Fibroblast of the aortic adventitia (primary cell): ENCODE measurements at regions not wholly inside any gene's neighbourhood (a gene's known extent, or its start where the extent isn't known, plus 50 kb on each side); places are given as distances from the start of the nearest gene placed in this dataset.

ENCODE experiments used
- DNase-seq: peaks from one replicate; pipeline ENCODE4 v3.0.0-alpha.2; 2010; ENCODE audit warnings: low read depth
- H3K4me3 ChIP-seq: 2 replicates; pipeline ENCODE4 v1.5.1; 2011; ENCODE audit warnings: low read depth, mild to moderate bottlenecking, control low read depth, low read length, moderate library complexity
- CTCF ChIP-seq: IDR thresholded peaks from 2 replicates; pipeline ENCODE4 v1.5.1; 2011; ENCODE audit warnings: mild to moderate bottlenecking, low read length, control low read depth, inconsistent platforms; ENCODE audit not compliant: insufficient read depth

GRCh38 chr14:22448035-22448904, 140.8 kb downstream of the DAD1 start:
- no peak for TF ChIP-seq CTCF
- no peak for DNase-seq

GRCh38 chr14:22438742-22439141, 150.3 kb downstream of the DAD1 start:
- H3K4me3 ChIP-seq = no peak overlapping the region
- no peak for TF ChIP-seq CTCF
- DNase-seq = no peak

More at GRCh38 chr14:22448035-22448904, 140.8 kb downstream of the DAD1 start:
- H3K4me3 ChIP-seq = no peak overlapping the region

- no peak for DNase-seq
- TF ChIP-seq CTCF = no peak
- H3K4me3 ChIP-seq = no peak overlapping the region
These were observed 154.0 kb downstream of the DAD1 start for GRCh38 chr14:22434901-22435550.

- no peak for DNase-seq
- TF ChIP-seq CTCF = peak; percentile 10
- H3K4me3 ChIP-seq = no peak overlapping the region
These were observed 155.0 kb downstream of the DAD1 start for GRCh38 chr14:22434030-22434429.

- DNase-seq = no peak
- no peak for TF ChIP-seq CTCF
- no peak overlapping the region for H3K4me3 ChIP-seq
These were observed 156.0 kb downstream of the DAD1 start for GRCh38 chr14:22433069-22433468.

GRCh38 chr14:22432348-22432976, 156.6 kb downstream of the DAD1 start:
- no peak for TF ChIP-seq CTCF
- H3K4me3 ChIP-seq = no peak overlapping the region
- DNase-seq = peak; percentile 95
